HEK293T (cell line): ENCODE measurements at regions not wholly inside any gene's neighbourhood (a gene's known extent, or its start where the extent isn't known, plus 50 kb on each side); places are given as distances from the start of the nearest gene placed in this dataset.
"Not testable (repeated sequence)": the region's sequence is repeated elsewhere in the genome, so short reads cannot be mapped to it uniquely, and the experiment has no call there.

Experiments used
- CTCF ChIA-PET: fragments of 350-600 bp; formaldehyde crosslinking; extraction: SDS; loops from one replicate; lab custom pipeline; 2021; ENCODE audit warnings: antibody characterized with exemption, inconsistent platforms; lab: Yijun Ruan, JAX
- POLR2A ChIA-PET: fragments of 350-600 bp; formaldehyde crosslinking; extraction: SDS; loops from one replicate; lab custom pipeline; 2020; ENCODE audit warnings: antibody characterized with exemption, inconsistent platforms; lab: Yijun Ruan, JAX
- DNase-seq: peaks from one replicate; pipeline ENCODE4 v3.0.0; 2012; ENCODE audit warnings: mixed read lengths; ENCODE audit errors: extremely low spot score
- ARNT ChIP-seq: fragments of 450-650 bp; IDR thresholded peaks from 2 replicates; pipeline ENCODE4 v1.6.1; 2017; ENCODE audit warnings: mild to moderate bottlenecking
- BHLHE40 ChIP-seq: fragments of 450-650 bp; IDR thresholded peaks from 2 replicates; pipeline ENCODE4 v1.6.1; 2016; ENCODE audit warnings: mild to moderate bottlenecking, moderate library complexity, borderline replicate concordance
- CTBP1 ChIP-seq: fragments of 450-650 bp; IDR thresholded peaks from 2 replicates; pipeline ENCODE4 v1.6.1; 2016; ENCODE audit warnings: borderline replicate concordance
- ELF4 ChIP-seq: fragments of 450-650 bp; IDR thresholded peaks from 2 replicates; pipeline ENCODE4 v1.6.1; 2017; ENCODE audit warnings: antibody characterized with exemption
- FOXA1 ChIP-seq: fragments of 450-650 bp; IDR thresholded peaks from 2 replicates; pipeline ENCODE4 v1.6.1; 2016; ENCODE audit warnings: mild to moderate bottlenecking
- FOXK2 ChIP-seq: fragments of 450-650 bp; IDR thresholded peaks from 2 replicates; pipeline ENCODE4 v1.6.1; 2016; ENCODE audit warnings: mild to moderate bottlenecking
- FOXM1 ChIP-seq: fragments of 450-650 bp; IDR thresholded peaks from 2 replicates; pipeline ENCODE4 v1.6.1; 2017; ENCODE audit warnings: mild to moderate bottlenecking, borderline replicate concordance
- HDGF ChIP-seq: fragments of 450-650 bp; IDR thresholded peaks from 2 replicates; pipeline ENCODE4 v1.6.1; 2017; ENCODE audit warnings: antibody characterized with exemption, borderline replicate concordance
- L3MBTL2 ChIP-seq: fragments of 450-650 bp; conservative IDR thresholded peaks from 2 replicates; pipeline ENCODE4 v1.6.1; 2016; ENCODE audit warnings: mild to moderate bottlenecking
- LEF1 ChIP-seq: fragments of 450-650 bp; IDR thresholded peaks from 2 replicates; pipeline ENCODE4 v1.6.1; 2017; ENCODE audit warnings: mild to moderate bottlenecking, borderline replicate concordance
- NFRKB ChIP-seq: fragments of 450-650 bp; IDR thresholded peaks from 2 replicates; pipeline ENCODE4 v1.6.1; 2016; ENCODE audit warnings: mild to moderate bottlenecking, moderate library complexity
- SP1 ChIP-seq: fragments of 450-650 bp; IDR thresholded peaks from 2 replicates; pipeline ENCODE4 v1.6.1; 2017
- SUZ12 ChIP-seq: fragments of 450-650 bp; IDR thresholded peaks from 2 replicates; pipeline ENCODE4 v1.6.1; 2016; ENCODE audit warnings: mild to moderate bottlenecking
- TARDBP ChIP-seq: fragments of 450-650 bp; IDR thresholded peaks from 2 replicates; pipeline ENCODE4 v1.6.1; 2016
- ZNF384 ChIP-seq: fragments of 450-650 bp; IDR thresholded peaks from 2 replicates; pipeline ENCODE4 v1.6.1; 2016
- TF ChIP-seq, protein P1 (sequence below): fragments of 450-650 bp; IDR thresholded peaks from 2 replicates; pipeline ENCODE4 v1.6.1; 2016

DNA sequence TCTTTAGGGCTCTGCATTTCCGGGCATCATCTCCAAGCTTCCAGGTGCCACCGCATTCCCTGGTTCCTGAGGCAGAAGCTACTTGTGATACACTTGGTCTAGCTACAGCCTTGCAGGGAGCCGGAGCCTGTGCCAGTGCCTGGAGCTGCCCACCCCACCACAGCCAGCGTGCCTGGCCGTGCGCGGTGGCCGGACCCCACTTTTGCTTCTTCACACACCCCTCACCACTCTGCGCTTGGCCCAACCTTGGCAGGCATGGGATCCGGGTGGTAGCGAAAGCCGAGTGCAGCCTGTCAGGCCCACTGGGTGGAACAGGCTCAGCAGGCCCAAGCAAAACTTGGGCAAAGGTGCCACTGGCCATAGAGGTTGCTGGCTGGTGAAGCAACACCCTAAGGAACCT is 823.7 kb downstream of the GLUD2 start:
- no peak for DNase-seq
- ChIA-PET CTCF (no interaction called here), POLR2A (no interaction called here)
- TF ChIP-seq FOXK2 = no peak

DNA sequence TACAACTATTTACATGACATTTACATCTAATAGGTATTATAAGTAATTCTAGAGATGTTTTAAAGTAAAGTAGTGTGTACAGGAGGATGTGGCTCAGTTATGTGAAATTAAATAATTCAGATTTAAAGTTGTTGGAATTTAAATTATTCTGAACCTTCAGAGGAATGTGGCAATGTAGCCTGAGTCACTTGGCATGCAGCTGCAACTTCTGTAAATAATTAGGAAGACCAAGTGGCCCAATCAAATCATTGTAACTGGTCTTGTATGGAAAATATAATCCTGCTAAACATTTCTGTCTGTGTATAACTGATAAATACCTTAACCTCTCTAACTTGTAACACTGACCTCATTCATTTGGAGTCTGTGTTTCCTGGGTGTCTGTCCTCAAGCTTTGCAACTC is 828.9 kb downstream of the GLUD2 start:
- no peak for DNase-seq

DNA sequence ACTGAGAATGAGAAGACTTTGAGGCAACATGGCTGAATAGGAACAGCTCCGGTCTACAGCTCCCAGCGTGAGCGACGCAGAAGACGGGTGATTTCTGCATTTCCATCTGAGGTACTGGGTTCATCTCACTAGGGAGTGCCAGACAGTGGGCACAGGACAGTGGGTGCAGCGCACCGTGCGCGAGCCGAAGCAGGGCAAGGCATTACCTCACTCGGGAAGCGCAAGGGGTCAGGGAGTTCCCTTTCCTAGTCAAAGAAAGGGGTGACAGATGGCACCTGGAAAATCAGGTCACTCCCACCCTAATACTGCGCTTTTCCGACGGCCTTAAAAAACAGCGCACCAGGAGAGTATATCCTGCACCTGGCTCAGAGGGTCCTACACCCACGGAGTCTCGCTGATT is 829.9 kb downstream of the GLUD2 start:
- POLR2A ChIA-PET, CTCF ChIA-PET, DNase-seq: not testable (repeated sequence)

More for the DNA sequence above, 828.9 kb downstream of the GLUD2 start:
- TF ChIP-seq L3MBTL2 = no peak
- no peak for TF ChIP-seq BHLHE40
- no peak for TF ChIP-seq CTBP1
- no peak for TF ChIP-seq FOXA1
- TF ChIP-seq NFRKB = no peak
- TF ChIP-seq FOXM1 = no peak
- CTCF ChIA-PET = interaction anchor here (0.6 kb wide), 1 partner anchor 294 kb away, joined by 3 read pairs; no protein-coding TSS in a partner anchor
- POLR2A ChIA-PET = no interaction called here

DNA sequence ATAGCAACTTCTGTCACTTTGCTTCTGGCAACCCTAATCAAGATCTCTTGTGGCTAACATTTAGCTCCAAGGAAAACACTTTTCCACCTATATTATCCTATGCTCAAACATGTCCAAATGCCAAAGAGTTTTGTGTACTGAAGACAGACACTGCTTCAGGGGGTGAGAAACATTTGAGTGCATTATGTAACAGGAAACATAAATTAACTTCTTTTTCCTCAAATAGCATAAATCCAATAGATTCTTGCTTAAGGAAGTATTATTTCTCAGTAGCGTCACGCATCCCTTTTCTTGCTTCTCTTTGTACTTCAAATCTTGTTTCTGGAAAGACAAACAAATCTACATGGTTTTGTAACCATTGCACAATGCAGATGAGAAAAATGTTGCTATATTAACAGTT is 839.1 kb downstream of the GLUD2 start:
- TF ChIP-seq, protein P1, sequence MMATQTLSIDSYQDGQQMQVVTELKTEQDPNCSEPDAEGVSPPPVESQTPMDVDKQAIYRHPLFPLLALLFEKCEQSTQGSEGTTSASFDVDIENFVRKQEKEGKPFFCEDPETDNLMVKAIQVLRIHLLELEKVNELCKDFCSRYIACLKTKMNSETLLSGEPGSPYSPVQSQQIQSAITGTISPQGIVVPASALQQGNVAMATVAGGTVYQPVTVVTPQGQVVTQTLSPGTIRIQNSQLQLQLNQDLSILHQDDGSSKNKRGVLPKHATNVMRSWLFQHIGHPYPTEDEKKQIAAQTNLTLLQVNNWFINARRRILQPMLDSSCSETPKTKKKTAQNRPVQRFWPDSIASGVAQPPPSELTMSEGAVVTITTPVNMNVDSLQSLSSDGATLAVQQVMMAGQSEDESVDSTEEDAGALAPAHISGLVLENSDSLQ = no peak
- TF ChIP-seq SP1 (no peak), CTBP1 (no peak), BHLHE40 (no peak), TARDBP (no peak), HDGF (no peak), FOXK2 (no peak), LEF1 (no peak), ARNT (no peak), NFRKB (no peak), ELF4 (no peak), FOXA1 (no peak), SUZ12 (no peak), L3MBTL2 (no peak), FOXM1 (no peak), ZNF384 (no peak)
- CTCF ChIA-PET = no interaction called here
- no peak for DNase-seq
- POLR2A ChIA-PET = no interaction called here

DNA sequence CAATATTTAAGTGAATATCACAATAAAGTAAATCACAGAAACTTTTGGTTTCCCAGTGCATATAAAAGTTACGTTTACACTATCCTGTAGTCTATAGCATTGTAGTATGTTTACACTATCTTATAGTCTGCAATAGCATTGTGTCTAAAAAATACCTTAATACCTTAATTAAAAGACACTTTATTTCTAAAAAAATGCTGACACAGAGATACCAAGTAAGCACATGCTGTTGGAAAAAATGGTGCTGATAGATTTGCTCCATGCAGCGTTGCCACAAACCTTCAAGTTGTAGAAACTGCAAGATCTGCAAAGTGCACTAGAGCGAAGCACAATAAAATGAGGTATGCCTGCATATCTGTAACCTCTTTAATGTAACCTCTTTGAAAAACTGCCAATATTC is 847.3 kb downstream of the GLUD2 start:
- POLR2A ChIA-PET = no interaction called here
- no peak for TF ChIP-seq CTBP1
- no peak for TF ChIP-seq ZNF384
- no peak for TF ChIP-seq ARNT
- TF ChIP-seq BHLHE40 = no peak
- CTCF ChIA-PET = no interaction called here
- no peak for DNase-seq

DNA sequence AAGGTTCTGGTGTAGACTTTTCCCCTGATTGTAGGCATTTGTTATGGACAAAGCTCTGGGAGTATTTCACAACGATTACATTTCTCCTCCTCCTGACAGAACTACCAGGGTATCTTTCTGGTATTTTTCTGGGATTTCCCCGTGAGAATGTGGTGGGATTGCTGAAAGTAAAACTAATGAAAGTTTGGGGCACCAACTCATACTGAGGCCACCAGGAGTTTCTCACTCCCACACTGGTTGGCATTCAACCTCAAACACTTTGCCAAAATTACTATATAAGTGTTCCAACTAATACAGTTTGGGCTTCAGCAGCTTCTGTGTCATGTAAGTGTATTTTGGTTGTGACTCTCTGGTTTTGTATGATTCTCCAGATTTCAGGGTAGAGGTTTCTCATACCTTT is 855.1 kb downstream of the GLUD2 start:
- ChIA-PET CTCF (no interaction called here), POLR2A (no interaction called here)
- no peak for TF ChIP-seq BHLHE40
- no peak for TF ChIP-seq FOXA1
- TF ChIP-seq CTBP1 = no peak
- TF ChIP-seq SUZ12 = no peak
- DNase-seq = no peak

DNA sequence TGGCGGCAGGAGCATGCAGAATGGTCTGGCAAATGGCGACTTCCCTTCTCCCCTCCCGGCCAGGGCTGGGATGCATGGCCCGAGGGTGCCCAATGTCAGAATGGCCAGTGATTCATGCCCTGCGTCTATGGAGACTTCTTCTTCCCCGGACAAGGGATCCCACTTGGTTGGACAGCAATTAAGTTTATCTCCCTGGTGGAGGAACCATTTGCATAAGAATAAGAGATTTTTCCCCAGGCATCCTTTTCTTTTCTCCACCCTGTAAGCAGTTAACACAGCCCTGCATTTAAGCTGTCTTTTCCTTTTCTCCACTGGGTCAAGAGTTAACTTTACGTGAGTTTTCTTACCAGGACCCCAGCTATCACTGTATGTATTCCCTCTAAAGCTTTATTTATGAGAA is 856.6 kb downstream of the GLUD2 start:
- ChIA-PET CTCF (no interaction called here), POLR2A (no interaction called here)
- no peak for DNase-seq
- TF ChIP-seq FOXM1 (no peak), L3MBTL2 (no peak), SUZ12 (no peak), BHLHE40 (no peak), SP1 (no peak), NFRKB (no peak), FOXA1 (no peak), ELF4 (no peak), FOXK2 (no peak)

DNA sequence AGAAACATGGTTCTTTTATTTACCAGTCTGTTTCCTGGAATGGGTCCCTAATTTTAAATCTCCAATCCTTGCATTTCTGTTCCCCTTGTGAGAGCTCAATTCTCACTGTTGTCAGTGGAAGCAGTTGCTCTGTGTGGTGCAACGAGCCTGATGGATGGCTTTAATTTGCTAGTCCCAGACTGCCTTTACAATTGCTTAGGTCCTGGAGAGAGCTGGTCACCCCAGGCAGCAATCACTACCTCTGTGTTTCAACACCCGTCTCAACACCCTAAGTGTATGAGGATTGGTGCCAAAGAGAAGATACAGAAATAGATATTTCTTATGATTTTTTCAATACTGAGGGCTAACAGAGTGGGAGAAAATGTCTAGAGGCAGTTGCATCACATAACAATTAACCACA is 873.8 kb downstream of the GLUD2 start:
- ChIA-PET CTCF (no interaction called here), POLR2A (no interaction called here)
- TF ChIP-seq NFRKB = no peak
- TF ChIP-seq CTBP1 = no peak
- no peak for TF ChIP-seq FOXM1
- no peak for TF ChIP-seq FOXA1
- no peak for TF ChIP-seq LEF1
- no peak for TF ChIP-seq ELF4
- no peak for TF ChIP-seq SUZ12
- TF ChIP-seq TARDBP = no peak
- no peak for TF ChIP-seq L3MBTL2
- no peak for TF ChIP-seq FOXK2
- no peak for TF ChIP-seq ZNF384
- TF ChIP-seq ARNT = no peak
- no peak for TF ChIP-seq BHLHE40
- TF ChIP-seq HDGF = no peak
- no peak for TF ChIP-seq SP1
- TF ChIP-seq, protein P1 = no peak

More for the DNA sequence above, 873.8 kb downstream of the GLUD2 start:
- DNase-seq = no peak
